GM19467 (cell line): ENCODE measurements at regions not wholly inside any gene's neighbourhood (a gene's known extent, or its start where the extent isn't known, plus 50 kb on each side); places are given as distances from the start of the nearest gene placed in this dataset.

Experiments
- ATAC-seq: cut with Tn5 transposase; IDR thresholded peaks from one replicate; pipeline ENCODE4 v1.9.1; 2021; ENCODE audit warnings: mild to moderate bottlenecking, moderate library complexity; ENCODE audit not compliant: unreplicated experiment

DNA sequence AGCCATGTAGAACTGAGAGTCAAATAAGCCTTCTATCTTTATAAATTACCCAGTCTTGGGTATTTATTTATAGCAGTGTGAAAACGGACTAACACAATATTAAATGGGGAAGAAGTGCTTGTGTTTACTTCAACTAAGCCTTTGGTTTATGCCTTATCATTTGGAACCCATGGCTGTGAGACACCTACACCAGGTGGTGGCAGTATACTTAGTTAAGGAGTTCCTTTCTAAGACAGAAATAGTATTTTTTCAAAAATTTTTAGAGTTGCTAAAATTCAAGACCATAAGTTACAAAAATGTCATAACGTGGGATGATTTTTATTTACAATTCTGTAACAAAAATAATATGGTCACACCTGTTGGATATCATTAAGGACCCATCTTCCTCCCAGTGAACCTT, 354.5 kb upstream of the SOX14 start:
- ATAC-seq, result no peak

DNA sequence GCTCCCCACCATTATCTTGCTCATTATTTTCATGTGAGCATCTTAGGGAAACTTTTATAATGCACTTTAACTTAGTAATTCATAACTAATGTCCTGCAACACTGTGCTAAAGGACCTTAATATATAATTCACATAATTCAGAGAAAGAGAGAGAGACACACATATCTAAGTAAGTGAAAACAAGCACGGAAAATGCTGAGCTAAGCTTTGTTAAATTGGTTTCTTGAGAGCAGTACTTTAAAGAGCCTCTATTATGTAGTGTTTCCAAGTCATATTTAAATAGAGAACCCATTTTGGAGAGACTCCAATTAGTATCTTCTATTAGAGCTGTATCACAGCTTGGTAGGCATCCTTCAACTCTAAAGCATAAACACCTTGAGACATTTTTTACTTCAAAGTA, 354.1 kb upstream of the SOX14 start:
- no peak for ATAC-seq

DNA sequence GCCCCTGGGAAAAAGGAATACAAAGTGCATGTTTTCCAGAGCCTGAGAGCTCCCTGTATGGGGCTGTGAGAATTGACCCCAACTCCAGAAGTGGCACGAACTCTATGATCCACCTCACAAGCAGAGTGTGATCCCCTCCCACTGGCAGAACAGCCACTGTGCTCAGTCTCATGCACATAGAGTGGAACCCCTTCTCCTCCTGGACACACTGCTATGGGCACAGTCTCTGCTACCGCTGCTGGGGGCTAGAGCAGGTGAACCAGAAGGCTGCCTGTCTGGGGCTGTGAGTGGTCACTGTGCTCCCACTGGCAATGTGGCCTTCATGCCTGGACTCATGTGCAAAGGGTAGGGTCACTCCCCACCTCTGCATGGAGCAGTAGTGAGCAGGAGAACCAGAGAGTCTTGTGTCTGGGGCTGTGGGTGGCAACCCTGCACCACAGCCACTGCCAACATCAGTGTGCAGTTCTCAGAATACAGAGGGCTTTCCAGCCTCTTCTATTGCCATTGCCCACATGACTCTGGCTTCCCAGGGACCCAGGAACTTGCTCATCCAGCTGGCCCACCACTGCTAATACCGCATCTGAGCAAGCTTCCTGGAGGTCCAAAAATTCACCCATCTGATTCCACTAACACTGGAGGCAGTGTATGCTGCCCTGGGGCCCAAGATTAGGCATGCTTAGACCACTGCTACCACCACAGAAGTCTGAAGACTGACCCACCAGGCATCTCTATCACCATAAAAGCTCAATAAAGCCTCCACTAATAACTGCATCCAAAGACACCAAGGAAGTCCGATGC, 343.7 kb upstream of the SOX14 start:
- no peak for ATAC-seq

DNA sequence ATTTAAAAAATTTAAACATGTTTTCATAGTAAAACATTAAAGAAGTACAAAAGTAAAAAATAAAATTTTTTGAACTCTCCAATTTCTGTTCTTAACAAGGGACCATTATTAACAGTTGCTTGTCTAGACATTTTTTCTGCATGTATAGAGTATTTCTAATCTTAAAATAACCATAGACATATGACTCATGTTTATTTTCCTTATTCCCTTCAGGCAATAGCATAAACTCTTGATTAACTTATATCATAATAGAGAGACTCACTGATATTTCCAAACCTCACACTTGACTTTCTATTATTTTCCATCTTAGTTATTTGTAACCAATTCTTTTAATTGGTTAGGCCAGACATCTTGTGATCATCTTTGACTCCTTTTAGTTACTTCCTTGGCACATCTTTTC, 325.6 kb upstream of the SOX14 start:
- ATAC-seq, result no peak

DNA sequence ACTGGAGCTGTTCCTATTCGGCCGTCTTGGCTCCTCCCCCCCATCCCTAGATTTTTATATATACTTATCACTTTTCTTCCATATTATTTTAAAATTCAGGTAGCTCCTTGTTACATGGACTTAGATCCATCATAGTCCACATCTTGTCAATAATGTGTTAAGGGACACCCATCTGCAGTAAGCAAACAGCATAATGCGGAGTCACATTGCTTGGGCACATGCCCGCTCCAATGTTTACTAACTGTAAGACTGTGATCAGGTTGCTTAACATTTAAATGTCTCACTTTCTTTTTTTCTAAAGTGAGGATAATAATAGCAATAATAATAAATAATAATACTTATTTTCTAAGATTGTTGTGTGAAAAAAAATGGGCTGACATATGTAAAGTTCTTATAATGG, 303.2 kb upstream of the SOX14 start:
- ATAC-seq, result no peak

DNA sequence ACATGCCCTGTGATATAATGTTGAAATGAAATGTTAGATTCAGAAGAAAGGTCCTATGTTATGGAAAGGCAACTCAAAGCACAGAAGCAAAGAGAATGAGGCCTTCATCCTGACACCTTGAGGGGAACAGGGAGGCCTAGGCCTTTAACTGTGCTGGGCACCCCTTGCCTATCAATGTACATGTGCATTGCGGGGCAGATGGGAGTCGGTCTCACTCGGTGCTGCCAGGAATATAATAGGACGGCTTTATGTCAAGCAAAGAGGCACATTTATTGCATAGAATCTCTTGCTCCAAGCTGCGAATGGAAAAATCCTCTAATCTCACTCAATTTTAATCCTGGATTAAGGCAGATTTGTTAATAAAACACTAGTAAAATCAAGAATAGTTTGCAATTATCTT, 301.0 kb upstream of the SOX14 start:
- ATAC-seq, result no peak

DNA sequence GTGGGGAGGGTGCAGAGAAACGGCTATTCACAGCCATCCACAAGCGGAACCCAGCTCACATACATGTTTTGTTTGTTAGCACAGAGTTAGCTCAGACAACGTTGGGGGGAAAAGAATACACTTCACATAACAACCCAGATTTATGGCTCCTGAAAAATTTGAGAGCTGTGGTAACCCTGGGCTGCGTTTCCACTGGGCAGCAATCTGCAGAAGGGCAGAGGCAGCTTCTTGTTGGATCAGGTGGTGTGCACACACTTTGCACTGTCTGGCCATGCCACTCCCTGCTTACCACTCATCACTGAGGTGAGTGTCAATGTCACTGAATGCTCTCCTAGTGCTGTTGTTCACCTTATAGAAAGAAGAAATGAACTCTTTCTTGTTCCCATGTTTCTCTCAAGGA, 299.8 kb upstream of the SOX14 start:
- no peak for ATAC-seq

DNA sequence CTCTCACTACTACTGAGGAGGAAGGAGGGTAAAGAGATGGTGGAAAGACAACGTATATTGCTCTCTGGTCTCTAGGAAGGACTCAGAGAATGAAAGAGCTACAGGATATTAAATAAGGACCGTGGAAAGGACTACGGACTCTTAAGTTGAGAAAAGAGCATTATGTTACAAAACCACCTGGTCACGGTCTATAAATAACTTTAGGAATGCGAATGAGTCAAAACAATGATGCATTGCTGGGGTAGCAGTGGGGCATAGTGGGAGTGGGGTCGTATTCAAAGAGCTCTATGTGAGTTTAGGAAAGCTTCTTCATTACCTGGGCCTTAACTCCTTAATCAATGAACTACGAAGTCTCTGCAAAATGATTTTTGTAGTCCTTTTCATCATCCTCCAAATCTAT, 295.7 kb upstream of the SOX14 start:
- ATAC-seq, result no peak

DNA sequence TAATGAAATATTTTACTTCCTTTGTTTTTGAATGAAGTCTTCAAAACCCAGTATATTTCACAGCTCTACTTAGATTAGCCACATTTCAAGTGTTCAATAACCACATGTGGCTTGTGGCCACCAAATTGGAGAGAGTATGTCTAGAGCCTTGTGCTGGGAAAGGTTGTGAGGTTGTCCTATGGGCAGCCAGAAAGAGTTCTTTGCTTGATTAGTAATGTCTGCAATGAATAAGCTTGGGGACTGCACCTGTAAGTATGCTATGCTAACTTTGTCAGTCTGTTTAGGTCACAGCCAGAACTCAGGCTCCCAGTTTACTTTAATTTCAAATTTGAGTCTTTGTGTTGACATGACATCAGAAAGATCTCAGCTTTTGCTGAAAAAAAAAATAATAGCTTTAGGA, 294.9 kb upstream of the SOX14 start:
- ATAC-seq, result no peak

DNA sequence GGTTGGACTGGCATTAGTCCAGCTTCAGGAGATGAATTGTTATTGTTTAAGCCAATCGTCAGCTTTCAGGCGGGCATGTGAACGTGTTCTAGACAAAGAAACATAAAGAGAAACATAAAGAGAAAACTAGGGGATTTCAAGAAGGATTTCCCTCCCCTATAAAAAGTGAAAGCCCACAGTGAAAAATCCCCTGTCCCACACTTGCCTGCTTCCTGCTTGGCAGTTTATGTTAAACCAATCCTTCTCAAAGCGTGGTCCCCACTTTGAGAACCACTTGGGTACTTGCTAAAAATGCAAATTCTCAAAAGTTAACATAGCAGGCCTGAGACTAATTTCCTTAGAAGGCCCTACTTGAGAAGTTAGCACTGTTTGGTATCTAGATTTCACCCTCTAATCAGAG, 293.0 kb upstream of the SOX14 start:
- no peak for ATAC-seq

DNA sequence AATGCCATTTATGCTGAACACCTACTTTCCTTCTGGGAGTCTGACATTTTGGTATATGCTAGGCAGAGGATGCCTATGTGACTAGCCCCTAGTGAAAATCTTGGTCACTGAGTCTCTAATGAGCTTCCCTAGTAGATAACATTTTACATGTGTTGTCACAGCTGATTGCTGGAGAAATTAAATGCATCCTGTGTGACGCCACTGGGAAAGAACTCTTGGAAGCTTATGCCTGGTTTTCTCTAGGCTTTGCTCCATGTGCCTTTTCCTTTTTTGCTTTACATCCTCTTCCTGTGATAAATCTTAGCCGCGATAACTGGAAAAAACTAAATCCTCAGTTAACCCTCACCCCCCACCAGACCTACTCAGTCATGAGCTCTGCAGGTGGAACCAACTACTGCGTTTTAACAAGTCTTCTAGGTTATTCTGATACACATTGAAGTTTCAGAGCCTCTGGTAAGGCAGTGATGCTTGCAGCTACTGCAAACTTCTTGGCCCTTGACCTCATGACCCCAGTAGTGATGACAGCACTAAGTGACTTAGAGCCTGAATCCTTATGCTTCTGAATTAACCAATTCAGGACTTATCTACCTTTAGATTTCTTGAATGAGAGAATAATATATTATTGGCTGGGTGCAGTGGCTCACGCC, 292.4 kb upstream of the SOX14 start:
- ATAC-seq, result no peak

DNA sequence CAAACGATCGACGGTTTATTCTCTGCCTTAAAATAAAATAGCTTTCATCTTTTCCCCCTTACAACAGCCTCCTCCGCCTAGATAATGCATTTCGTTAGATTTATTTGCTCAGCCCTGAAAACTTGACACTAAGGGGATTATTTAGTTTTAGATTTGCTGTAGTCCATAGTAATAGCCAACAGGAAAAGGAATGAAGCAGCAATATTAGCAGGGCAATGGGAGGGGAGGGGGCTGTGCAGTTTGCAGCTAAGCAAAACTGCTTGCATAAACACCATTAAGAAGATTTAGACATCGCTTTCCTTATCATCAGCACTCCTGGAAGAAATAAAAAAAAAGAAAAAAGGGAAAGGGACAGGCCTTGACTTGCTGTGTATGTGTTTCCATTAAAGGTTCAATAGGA, 286.5 kb upstream of the SOX14 start:
- no peak for ATAC-seq

DNA sequence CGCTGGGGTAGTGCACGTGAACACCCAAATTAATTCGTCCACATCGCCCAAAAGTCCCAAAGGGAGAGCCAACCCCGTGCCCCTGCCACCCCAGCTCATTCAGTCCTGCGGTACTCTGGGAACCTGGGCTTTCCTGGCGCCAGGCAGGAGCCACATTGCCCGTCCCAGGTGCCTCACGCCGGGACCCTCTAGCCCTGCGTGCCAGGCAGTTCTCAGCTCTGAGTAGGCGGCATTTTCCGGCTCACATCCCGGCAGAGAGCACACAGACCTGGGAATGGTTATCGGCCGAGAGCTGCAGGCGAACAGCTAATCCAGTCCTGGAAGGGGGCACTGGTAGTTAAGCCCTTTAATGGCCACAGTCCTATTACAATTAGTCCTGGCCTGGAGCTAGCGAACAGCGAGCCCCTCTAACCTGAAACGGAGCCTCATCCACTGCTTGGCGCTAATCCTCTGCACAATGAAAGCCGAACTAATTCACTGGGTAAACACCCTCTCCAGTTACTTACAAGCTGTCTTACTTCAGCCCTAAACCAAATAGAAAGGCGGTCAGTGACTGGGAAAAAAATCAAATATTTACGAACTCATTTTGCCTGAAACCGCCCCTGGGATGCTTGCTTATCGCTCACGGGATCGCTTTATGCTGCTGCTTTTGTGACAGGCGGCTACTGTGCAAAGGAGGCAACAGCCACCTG, 254.6 kb upstream of the SOX14 start:
- ATAC-seq, result no peak

DNA sequence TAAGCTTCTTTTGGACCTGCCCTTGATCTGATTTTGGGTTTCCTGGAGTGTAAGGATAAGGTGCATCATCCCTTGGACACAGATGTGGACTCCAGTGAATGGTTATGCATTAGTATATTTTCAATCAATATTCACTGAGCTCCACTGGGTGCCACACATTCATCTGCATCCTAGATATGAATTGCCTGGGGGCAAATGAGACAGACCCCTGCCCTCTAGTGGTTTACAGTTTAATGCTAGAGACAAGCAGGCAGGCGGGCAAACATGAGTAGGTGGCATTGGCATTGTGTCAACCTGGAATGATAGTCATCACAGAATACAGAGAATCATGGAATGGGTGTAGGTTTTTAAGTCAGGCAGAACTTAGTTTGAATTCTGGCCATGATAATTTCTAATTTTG, 252.5 kb upstream of the SOX14 start:
- no peak for ATAC-seq

DNA sequence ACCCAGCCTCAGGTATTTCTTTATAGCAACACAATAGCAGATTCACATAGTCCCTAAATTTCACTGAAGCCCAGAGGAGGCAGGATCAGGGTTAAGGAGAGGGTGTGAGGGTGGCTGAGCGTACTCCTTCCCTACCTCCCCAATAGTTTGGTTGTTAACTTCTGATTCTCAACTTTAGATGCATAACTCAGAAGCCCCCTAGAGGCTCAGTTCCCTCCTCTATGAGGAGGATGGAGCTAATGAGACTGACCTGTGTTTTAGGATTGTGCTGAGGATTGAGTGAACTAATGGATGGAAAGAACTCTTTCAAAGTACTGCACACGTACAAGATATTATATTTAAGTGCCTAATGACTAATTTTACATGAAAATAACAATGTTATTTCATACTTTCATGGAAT, 249.3 kb upstream of the SOX14 start:
- ATAC-seq, result no peak

DNA sequence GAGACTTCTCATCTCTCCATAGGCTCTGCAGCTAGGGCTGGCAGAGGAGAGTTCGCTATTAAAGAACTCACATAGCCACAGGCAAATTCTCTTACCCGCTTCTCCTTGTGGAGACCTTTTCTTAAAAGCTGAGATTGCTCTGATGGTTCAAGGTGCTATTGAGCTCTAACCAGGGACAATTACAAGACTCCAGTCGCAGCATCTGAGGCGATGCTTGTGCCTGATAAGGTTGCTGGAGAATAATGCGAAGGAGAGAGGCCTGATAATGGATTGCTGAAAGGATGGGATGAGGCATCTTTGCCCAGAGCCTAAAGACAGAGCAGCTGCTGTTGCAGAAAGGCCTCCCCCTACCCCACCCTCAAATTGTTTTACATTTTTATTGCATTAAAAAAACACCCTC, 244.5 kb upstream of the SOX14 start:
- no peak for ATAC-seq

DNA sequence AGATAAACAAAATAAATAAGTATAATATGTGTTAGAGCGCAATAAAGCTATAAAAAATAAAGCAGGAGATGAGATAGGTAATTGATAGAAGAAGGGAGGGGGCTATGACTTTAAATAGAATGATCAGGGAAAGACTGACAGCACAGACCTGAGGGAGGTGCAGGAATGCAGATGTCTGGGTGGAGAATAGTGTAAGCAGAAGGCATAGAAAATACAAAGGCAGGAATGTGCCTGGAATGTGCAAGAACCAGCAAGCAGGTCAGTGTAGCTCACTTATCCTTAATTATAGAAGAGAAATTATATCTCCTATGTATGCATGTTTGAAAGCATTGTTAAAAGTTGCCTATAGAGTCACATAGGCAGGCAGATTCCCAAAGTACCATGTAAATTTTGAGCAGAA, 239.4 kb upstream of the SOX14 start:
- ATAC-seq, result no peak

DNA sequence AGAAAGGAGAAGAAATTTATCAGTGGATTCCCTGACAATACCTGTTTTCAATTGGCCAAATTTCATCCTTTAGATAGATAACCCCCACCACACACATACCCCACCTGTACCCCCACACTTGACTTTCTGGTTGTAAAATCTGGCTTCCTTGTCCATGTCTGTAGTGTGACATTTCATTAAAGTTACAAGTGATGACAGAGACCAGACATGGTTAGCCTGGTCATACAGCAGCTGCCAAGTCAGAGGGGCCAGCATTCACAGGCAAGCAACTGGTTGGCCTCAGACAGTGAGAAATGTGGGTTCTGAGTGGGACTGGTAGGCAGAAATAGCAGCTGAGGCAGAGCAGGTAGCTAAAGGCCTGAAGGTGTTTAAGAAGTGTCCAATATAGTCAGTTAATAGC, 238.6 kb upstream of the SOX14 start:
- ATAC-seq, result no peak

DNA sequence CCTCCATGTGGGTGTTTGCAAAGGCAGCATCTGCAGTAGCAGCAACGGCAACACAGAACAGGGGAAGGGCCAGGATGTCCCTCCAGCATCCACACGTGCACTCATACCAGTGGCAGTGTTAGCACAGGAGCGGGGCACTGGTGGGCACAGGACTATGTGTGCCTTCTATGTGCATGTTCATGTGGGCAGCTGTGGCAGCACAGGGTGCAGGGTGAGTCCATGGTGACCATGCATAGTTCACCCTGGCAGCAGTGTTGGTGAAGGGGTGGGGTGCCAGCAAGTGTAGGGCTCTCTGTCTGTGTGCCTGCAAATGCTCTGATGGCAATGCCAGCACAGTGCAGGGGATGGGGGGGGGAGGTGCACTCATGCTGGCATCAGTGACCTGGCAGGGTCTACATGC, 222.1 kb upstream of the SOX14 start:
- no peak for ATAC-seq

DNA sequence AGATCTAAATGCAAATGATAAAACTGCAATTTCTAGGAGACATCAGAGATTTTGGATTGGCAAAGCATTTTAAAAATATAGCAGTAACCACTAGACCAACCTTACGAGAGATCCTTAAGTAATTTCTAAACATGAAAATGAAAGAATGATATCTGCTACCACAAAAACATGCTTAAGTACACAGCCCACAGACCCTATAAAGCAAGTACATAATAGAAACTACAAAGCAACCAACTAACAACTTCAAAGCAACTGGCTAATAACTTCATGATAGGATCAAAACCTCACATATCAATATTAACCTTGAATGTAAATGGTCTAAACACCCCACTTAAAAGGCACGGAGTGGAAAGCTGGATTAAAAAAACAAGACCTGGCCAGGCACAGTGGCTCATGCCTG, 209.9 kb upstream of the SOX14 start:
- ATAC-seq, result no peak

DNA sequence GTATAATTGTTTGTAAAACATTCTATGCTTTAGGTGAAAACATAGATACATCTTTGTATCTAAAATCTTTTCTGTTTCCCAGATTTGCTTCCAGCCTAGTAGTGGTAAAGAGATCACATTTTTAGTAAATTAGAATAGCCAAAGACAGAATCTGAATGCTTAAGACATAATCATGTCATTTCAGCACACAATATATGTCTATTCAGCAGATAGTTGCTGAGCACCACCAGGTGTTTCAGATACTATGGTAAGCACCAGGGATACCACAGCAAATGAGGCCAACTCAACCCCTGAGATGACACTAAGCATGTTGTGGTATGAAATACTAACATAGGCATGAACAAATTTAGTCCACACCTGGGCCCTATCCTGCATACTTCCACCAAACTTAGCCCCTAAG, 195.2 kb upstream of the SOX14 start:
- ATAC-seq, result no peak

DNA sequence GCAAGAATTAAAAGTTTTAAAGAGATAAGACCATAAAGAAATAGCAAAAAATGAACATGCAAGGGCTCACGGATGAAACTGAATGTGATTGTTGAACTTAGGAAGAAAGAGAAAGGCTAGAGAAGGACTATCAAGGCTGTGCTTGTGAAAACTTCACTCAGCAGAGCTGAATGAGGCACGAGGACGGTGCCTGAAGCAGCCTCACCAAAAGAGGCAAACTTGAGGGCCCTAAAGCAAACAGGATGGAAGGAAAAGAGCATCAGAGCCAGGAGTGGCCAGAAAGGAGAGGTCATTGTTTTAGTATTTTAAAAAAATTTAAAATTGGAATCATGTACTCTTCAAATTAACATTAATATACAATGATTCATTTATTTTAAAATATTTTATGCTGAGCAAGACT, 191.2 kb upstream of the SOX14 start:
- no peak for ATAC-seq
